ENCODE measurements at regions not wholly inside any gene's neighbourhood (a gene's known extent, or its start where the extent isn't known, plus 50 kb on each side); places are given as distances from the start of the nearest gene placed in this dataset.

- Histone ChIP-seq H2AFZ (ENCODE audit: low read depth) (no peak overlapping the region), H3K4me2 (no peak overlapping the region), H3K9ac (no peak overlapping the region), H3K9me3 (no peaks in the 10 kb centered on the region), H3K27ac (ENCODE audit: low read depth in 2 of 2, low read length in 1 of 2) (no peak overlapping the region), H3K79me2 (ENCODE audit: insufficient read depth) (no peaks in the 10 kb centered on the region), H3K36me3 (replicated peaks in 1 of 2; ENCODE audit: control insufficient read depth in 1 of 2, insufficient read depth in 2 of 2, low read length in 1 of 2) (no peaks in the 10 kb centered on the region), H3F3A (replicated peaks; ENCODE audit: insufficient read depth) (no peaks in the 10 kb centered on the region), H3K4me3 (ENCODE audit: low read depth in 2 of 2, low read length in 1 of 2) (no peak overlapping the region), H3K9me2 (no peaks in the 10 kb centered on the region), H3K27me3 (ENCODE audit: insufficient read depth) (no peaks in the 10 kb centered on the region), H3K4me1 (ENCODE audit: control insufficient read depth in 1 of 2, insufficient read depth in 2 of 2, low read depth in 1 of 2, low read length in 1 of 2) (no peaks in the 10 kb centered on the region), H4K20me1 (ENCODE audit: insufficient read depth) (no peaks in the 10 kb centered on the region)
- TF ChIP-seq NRF1 (IDR thresholded peaks at IDR 0.05; ENCODE audit: low read depth, low read length) (no peak), MAX (IDR thresholded peaks at IDR 0.05; ENCODE audit: low read depth) (no peak), YY1 (IDR thresholded peaks at IDR 0.05; ENCODE audit: low read depth) (no peak), TEAD4 (IDR thresholded peaks at IDR 0.05; ENCODE audit: borderline replicate concordance, insufficient read depth) (no peak), FOSL2 (IDR thresholded peaks at IDR 0.05; ENCODE audit: borderline replicate concordance, low read depth) (no peak), RCOR1 (IDR thresholded peaks at IDR 0.05; ENCODE audit: low read length) (no peak), RXRA (IDR thresholded peaks at IDR 0.05; ENCODE audit: borderline replicate concordance, low read depth) (no peak), TAF1 (IDR thresholded peaks at IDR 0.05; ENCODE audit: borderline replicate concordance, low read depth, low read length) (no peak), USF1 (IDR thresholded peaks at IDR 0.05; ENCODE audit: borderline replicate concordance, low read depth) (no peak), FOXJ3 (CRISPR knock-in tag; IDR thresholded peaks at IDR 0.05) (no peak), CTCF (IDR thresholded peaks at IDR 0.05) (no peak), NFIC (IDR thresholded peaks at IDR 0.05; ENCODE audit: borderline replicate concordance) (no peak)
- DNase-seq = no peak
- CTCF ChIA-PET = no interaction called here
- 100% methylated on average over 1 of the region's 5 CpGs for WGBS (ENCODE audit: low lambda C conversion rate)
- POLR2A ChIA-PET = no interaction called here
Measured at GRCh38 chr9:105114318-105114717, 130.1 kb upstream of the SLC44A1 start.

- 91% methylated on average over 10 of the region's 11 CpGs for WGBS (ENCODE audit: low lambda C conversion rate)
- ChIA-PET CTCF (no interaction called here), POLR2A (no interaction called here)
- Histone ChIP-seq H3K27ac (ENCODE audit: low read depth in 2 of 2, low read length in 1 of 2) (no peak overlapping the region), H3K9me2 (no peaks in the 10 kb centered on the region), H2AFZ (ENCODE audit: low read depth) (no peak overlapping the region), H3K9ac (no peak overlapping the region), H3K4me2 (no peak overlapping the region), H3K79me2 (ENCODE audit: insufficient read depth) (no peaks in the 10 kb centered on the region), H3K4me3 (ENCODE audit: low read depth in 2 of 2, low read length in 1 of 2) (no peak overlapping the region), H4K20me1 (ENCODE audit: insufficient read depth) (no peaks in the 10 kb centered on the region), H3F3A (replicated peaks; ENCODE audit: insufficient read depth) (no peaks in the 10 kb centered on the region), H3K27me3 (ENCODE audit: insufficient read depth) (no peaks in the 10 kb centered on the region), H3K4me1 (ENCODE audit: control insufficient read depth in 1 of 2, insufficient read depth in 2 of 2, low read depth in 1 of 2, low read length in 1 of 2) (no peaks in the 10 kb centered on the region), H3K36me3 (replicated peaks in 1 of 2; ENCODE audit: control insufficient read depth in 1 of 2, insufficient read depth in 2 of 2, low read length in 1 of 2) (no peaks in the 10 kb centered on the region), H3K9me3 (no peaks in the 10 kb centered on the region)
- DNase-seq = no peak
- TF ChIP-seq SMC3 (IDR thresholded peaks at IDR 0.05; ENCODE audit: low read depth, low read length) (no peak), RFX5 (IDR thresholded peaks at IDR 0.05; ENCODE audit: low read length) (no peak), POLR2AphosphoS5 (IDR thresholded peaks at IDR 0.05; ENCODE audit: low read depth, low read length) (no peak), JUND (IDR thresholded peaks at IDR 0.05) (no peak), NFIC (IDR thresholded peaks at IDR 0.05; ENCODE audit: borderline replicate concordance) (no peak), FOXJ3 (CRISPR knock-in tag; IDR thresholded peaks at IDR 0.05) (no peak), GABPA (IDR thresholded peaks at IDR 0.05; ENCODE audit: low read depth) (no peak), RCOR1 (IDR thresholded peaks at IDR 0.05; ENCODE audit: low read length) (no peak), CHD2 (IDR thresholded peaks at IDR 0.05; ENCODE audit: low read length, partially characterized antibody) (no peak), USF1 (IDR thresholded peaks at IDR 0.05; ENCODE audit: borderline replicate concordance, low read depth) (no peak)
Measured at GRCh38 chr9:105114964-105115728, 129.3 kb upstream of the SLC44A1 start.
